ENCODE measurements at regions not wholly inside any gene's neighbourhood (a gene's known extent, or its start where the extent isn't known, plus 50 kb on each side); places are given as distances from the start of the nearest gene placed in this dataset.

GRCh38 chr13:80523134-80523533 is 182.2 kb upstream of the SPRY2 start:
- TF ChIP-seq ELF4 (IDR thresholded peaks at IDR 0.05) = no peak
- no peak for TF ChIP-seq SP1 (IDR thresholded peaks at IDR 0.05)
- no peak for TF ChIP-seq LEF1 (IDR thresholded peaks at IDR 0.05; ENCODE audit: borderline replicate concordance)
